Large intestine (tissue), 3 donors: ENCODE measurements at regions not wholly inside any gene's neighbourhood (a gene's known extent, or its start where the extent isn't known, plus 50 kb on each side); places are given as distances from the start of the nearest gene placed in this dataset.
A peak's percentile ranks its signal among the peaks of the same experiment; 100 is the strongest.
"Not testable (repeated sequence)": the region's sequence is repeated elsewhere in the genome, so short reads cannot be mapped to it uniquely, and the experiment has no call there.

Experiments used
- DNase-seq, 2 donors: peaks; one replicate each; pipeline versions ENCODE4 v3.0.0 to v3.0.0-alpha.2; 2013
- H3K27ac ChIP-seq: one replicate; pipeline ENCODE4 v1.5.1; 2013; ENCODE audit warnings: low read length
- H3K27me3 ChIP-seq: 2 replicates; pipeline ENCODE4 v1.6.1; 2013; ENCODE audit warnings: low read length; ENCODE audit not compliant: control insufficient read depth, insufficient read depth
- H3K36me3 ChIP-seq: 2 replicates; pipeline ENCODE4 v1.6.1; 2013; ENCODE audit warnings: low read length; ENCODE audit not compliant: control insufficient read depth, insufficient read depth
- H3K4me1 ChIP-seq: one replicate; pipeline ENCODE4 v1.6.1; 2013; ENCODE audit warnings: low read length; ENCODE audit not compliant: control insufficient read depth, insufficient read depth
- H3K4me3 ChIP-seq: one replicate; pipeline ENCODE4 v1.5.1; 2013; ENCODE audit warnings: low read length
- H3K9me3 ChIP-seq: one replicate; pipeline ENCODE4 v1.6.1; 2013; ENCODE audit warnings: mild to moderate bottlenecking, low read depth, low read length, moderate library complexity; ENCODE audit not compliant: control insufficient read depth
- WGBS: methylation state at CpG from one replicate; pipeline ENCODE4 v1.1.5; 2013; ENCODE audit warnings: low lambda C conversion rate; ENCODE audit not compliant: insufficient coverage; 5-methylcytosine and 5-hydroxymethylcytosine counted together

DNA sequence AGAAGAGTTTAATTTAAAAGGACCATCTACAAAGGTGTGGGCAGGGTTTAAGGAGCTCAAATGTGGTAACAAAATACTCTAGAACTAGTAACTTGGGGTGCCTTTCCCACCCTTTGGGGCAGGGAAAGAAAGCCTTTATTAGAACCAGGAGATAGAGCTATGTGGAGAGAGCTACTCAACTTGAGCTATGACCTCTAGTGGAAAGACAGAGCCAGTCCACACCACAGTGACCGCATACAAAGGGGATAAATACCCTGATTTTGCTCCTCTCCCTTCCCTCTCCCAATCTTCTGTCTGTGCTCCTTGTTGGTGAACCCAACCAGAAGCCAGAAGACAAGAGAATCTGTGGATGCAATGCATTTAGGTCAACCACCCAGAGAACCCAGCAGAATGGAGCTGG, 54.4 kb upstream of the JAK1 start:
- DNase-seq = no peak
- H3K36me3 ChIP-seq = peaks cover 2% of the 10 kb centered on the region
- H3K4me3 ChIP-seq = no peak overlapping the region
- H3K27ac ChIP-seq = no peak overlapping the region
- no peaks in the 10 kb centered on the region for H3K9me3 ChIP-seq
- H3K4me1 ChIP-seq = no peaks in the 10 kb centered on the region
- WGBS = no CpG with 5 or more reads among the region's 1 CpG
- no peaks in the 10 kb centered on the region for H3K27me3 ChIP-seq

GRCh38 chr1:65021795-65022194, 55.4 kb upstream of the JAK1 start:
- Histone ChIP-seq H3K36me3 (peaks cover 2% of the 10 kb centered on the region), H3K9me3 (no peaks in the 10 kb centered on the region), H3K4me1 (no peaks in the 10 kb centered on the region), H3K4me3 (no peak overlapping the region), H3K27ac (no peak overlapping the region), H3K27me3 (no peaks in the 10 kb centered on the region)
- WGBS = no CpG with 5 or more reads among the region's 1 CpG
- peak; percentile 14 to 40 for DNase-seq

GRCh38 chr1:65022216-65022615, 55.9 kb upstream of the JAK1 start:
- H3K4me1 ChIP-seq = no peaks in the 10 kb centered on the region
- H3K27me3 ChIP-seq = no peaks in the 10 kb centered on the region
- H3K27ac ChIP-seq = no peak overlapping the region
- no peaks in the 10 kb centered on the region for H3K9me3 ChIP-seq
- no peak for DNase-seq
- peaks cover 2% of the 10 kb centered on the region for H3K36me3 ChIP-seq
- no peak overlapping the region for H3K4me3 ChIP-seq

GRCh38 chr1:65025794-65026193, 59.4 kb upstream of the JAK1 start:
- no peak for DNase-seq
- no peaks in the 10 kb centered on the region for H3K4me1 ChIP-seq
- H3K9me3 ChIP-seq = no peaks in the 10 kb centered on the region
- no peaks in the 10 kb centered on the region for H3K27me3 ChIP-seq
- no peak overlapping the region for H3K27ac ChIP-seq
- H3K36me3 ChIP-seq = peaks cover 2% of the 10 kb centered on the region
- no peak overlapping the region for H3K4me3 ChIP-seq
- 100% methylated on average over 1 of the region's 3 CpGs for WGBS

GRCh38 chr1:65026235-65026634, 59.9 kb upstream of the JAK1 start:
- DNase-seq = no peak
- Histone ChIP-seq H3K4me1 (no peaks in the 10 kb centered on the region), H3K4me3 (no peak overlapping the region), H3K9me3 (no peaks in the 10 kb centered on the region), H3K27me3 (no peaks in the 10 kb centered on the region), H3K27ac (no peak overlapping the region), H3K36me3 (no peaks in the 10 kb centered on the region)
- WGBS = no CpG with 5 or more reads among the region's 3 CpGs

DNA sequence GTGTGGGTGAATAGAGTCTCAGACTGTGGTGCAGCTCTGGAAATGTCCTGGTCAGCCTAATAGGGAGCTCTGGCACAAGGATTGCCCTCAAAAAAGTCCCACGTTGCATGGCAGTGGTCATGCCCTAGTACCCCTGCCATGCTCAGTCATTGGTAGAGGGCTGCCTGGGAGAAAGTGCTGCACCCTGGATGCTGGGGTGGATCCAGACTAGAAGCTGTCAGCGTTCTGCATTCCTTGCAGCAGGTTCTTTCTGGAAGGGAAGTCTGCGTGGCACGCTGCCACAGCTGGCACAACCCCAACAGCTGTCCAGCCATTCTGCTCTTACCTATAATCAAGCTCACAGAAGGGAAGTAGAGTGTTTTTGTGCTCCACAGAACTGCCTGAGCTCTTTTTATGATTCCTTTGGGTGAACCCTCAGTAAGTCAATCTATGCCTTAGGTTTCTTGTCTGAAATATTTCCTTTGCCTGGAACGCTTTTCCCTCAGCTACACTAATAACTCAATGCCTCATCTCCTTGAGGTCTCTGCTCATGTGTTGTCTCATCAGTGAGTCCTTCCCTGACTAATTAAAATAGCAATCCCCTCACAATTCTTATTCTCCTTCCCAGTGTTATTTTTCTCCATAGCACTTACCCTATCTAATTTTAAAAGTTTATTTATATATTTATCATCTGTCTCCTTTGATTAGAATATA, 61.5 kb upstream of the JAK1 start:
- Histone ChIP-seq H3K4me3 (no peak overlapping the region), H3K27ac (no peak overlapping the region), H3K4me1 (no peaks in the 10 kb centered on the region), H3K36me3 (no peaks in the 10 kb centered on the region), H3K9me3 (no peaks in the 10 kb centered on the region), H3K27me3 (no peaks in the 10 kb centered on the region)
- DNase-seq = no peak
- WGBS = 100% methylated on average over 1 of the region's 5 CpGs

GRCh38 chr1:65029434-65029833, 63.1 kb upstream of the JAK1 start:
- not testable (repeated sequence) for H3K36me3 ChIP-seq, H3K4me3 ChIP-seq, H3K27ac ChIP-seq, H3K4me1 ChIP-seq, DNase-seq, H3K9me3 ChIP-seq, H3K27me3 ChIP-seq
- 100% methylated on average over 2 of the region's 3 CpGs for WGBS

- not testable (repeated sequence) for H3K9me3 ChIP-seq, H3K27me3 ChIP-seq, H3K27ac ChIP-seq, H3K36me3 ChIP-seq, H3K4me3 ChIP-seq, H3K4me1 ChIP-seq, DNase-seq
- 60% methylated on average over 1 of the region's 5 CpGs for WGBS
Measured at GRCh38 chr1:65034879-65035278, 68.5 kb upstream of the JAK1 start.

GRCh38 chr1:65036570-65037051, 70.3 kb upstream of the JAK1 start:
- H3K4me1 ChIP-seq = no peaks in the 10 kb centered on the region
- WGBS = no CpG with 5 or more reads among the region's 1 CpG
- H3K27ac ChIP-seq = peak overlapping the region; percentile 55
- no peaks in the 10 kb centered on the region for H3K27me3 ChIP-seq
- no peak overlapping the region for H3K4me3 ChIP-seq
- DNase-seq = peak in 1 of 2 donors; percentile 52
- H3K9me3 ChIP-seq = no peaks in the 10 kb centered on the region
- peaks cover 2% of the 10 kb centered on the region for H3K36me3 ChIP-seq

DNA sequence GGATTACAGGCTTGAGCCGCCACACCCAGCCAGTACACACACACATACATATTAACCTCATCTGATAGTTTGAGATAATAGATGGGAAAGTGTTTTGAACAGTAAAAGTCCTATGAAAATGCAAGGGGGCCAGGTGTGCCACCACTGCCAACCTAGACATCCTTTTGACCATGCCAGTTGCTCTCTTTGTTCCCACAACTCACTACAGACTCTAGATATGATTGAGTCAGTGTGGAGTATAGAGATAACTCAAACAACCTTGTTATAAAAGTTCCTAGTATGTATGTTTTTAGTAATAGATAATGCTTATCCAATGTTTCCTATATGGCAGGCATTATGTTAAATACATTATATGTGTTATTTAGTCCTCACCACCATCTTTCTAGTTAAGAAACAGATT, 72.7 kb upstream of the JAK1 start:
- Histone ChIP-seq H3K4me3 (no peak overlapping the region), H3K27me3 (no peaks in the 10 kb centered on the region), H3K9me3 (no peaks in the 10 kb centered on the region), H3K27ac (no peak overlapping the region), H3K4me1 (no peaks in the 10 kb centered on the region), H3K36me3 (no peaks in the 10 kb centered on the region)
- no peak for DNase-seq
- WGBS = no CpG with 5 or more reads among the region's 1 CpG

DNA sequence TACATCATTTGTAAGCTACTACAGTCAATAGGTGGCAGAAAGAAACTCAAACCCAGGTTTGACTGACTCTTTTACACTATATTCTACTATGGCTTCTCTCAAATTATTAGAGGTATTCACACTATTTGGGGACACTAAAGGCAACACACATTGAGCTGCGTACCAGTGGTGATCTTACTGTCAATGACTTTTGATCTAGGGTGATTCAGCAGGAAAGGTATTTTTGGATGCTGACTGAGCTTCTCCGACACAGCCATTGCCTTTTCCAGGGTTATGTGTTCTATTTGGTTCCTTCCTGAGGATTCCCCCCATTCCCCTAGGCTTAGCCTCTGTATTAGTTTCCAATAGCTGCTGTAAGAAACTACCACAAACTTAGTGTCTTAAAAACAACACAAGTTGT, 73.2 kb upstream of the JAK1 start:
- H3K9me3 ChIP-seq = no peaks in the 10 kb centered on the region
- no peak overlapping the region for H3K4me3 ChIP-seq
- no peaks in the 10 kb centered on the region for H3K4me1 ChIP-seq
- DNase-seq = no peak
- no peaks in the 10 kb centered on the region for H3K36me3 ChIP-seq
- WGBS = no CpG with 5 or more reads among the region's 2 CpGs
- H3K27ac ChIP-seq = no peak overlapping the region
- H3K27me3 ChIP-seq = no peaks in the 10 kb centered on the region
